Vagina (tissue), 2 donors: ENCODE measurements at regions not wholly inside any gene's neighbourhood (a gene's known extent, or its start where the extent isn't known, plus 50 kb on each side); places are given as distances from the start of the nearest gene placed in this dataset.

Experiments
- POLR2A ChIP-seq, 2 donors: fragments of 450-650 bp; IDR thresholded peaks; one replicate each; pipeline ENCODE4 v1.6.1; 2017; ENCODE audit warnings: antibody characterized with exemption in 2 of 2, mild to moderate bottlenecking in 2 of 2, moderate library complexity in 2 of 2
- POLR2AphosphoS5 ChIP-seq, 2 donors: sonication (generic); formaldehyde crosslinking; IDR thresholded peaks; one replicate each; pipeline ENCODE4 v1.9.0; 2017; ENCODE audit warnings: antibody characterized with exemption in 2 of 2, mild to moderate bottlenecking in 2 of 2, low read depth in 1 of 2; ENCODE audit not compliant: insufficient read depth in 1 of 2
- TF ChIP-seq, protein P1 (sequence below), 3 experiments: fragments of 450-650 bp in 2 of 3; fragments of 200-600 bp in 1 of 3; sonication (generic) in 1 of 3; IDR thresholded peaks; one replicate each; pipeline ENCODE4 v1.5.1; 2017 to 2019; ENCODE audit warnings: antibody characterized with exemption in 3 of 3, mild to moderate bottlenecking in 2 of 3, moderate library complexity in 2 of 3

- TF ChIP-seq, protein P1, sequence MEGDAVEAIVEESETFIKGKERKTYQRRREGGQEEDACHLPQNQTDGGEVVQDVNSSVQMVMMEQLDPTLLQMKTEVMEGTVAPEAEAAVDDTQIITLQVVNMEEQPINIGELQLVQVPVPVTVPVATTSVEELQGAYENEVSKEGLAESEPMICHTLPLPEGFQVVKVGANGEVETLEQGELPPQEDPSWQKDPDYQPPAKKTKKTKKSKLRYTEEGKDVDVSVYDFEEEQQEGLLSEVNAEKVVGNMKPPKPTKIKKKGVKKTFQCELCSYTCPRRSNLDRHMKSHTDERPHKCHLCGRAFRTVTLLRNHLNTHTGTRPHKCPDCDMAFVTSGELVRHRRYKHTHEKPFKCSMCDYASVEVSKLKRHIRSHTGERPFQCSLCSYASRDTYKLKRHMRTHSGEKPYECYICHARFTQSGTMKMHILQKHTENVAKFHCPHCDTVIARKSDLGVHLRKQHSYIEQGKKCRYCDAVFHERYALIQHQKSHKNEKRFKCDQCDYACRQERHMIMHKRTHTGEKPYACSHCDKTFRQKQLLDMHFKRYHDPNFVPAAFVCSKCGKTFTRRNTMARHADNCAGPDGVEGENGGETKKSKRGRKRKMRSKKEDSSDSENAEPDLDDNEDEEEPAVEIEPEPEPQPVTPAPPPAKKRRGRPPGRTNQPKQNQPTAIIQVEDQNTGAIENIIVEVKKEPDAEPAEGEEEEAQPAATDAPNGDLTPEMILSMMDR (IDR thresholded peaks at IDR 0.05) = no peak
- TF ChIP-seq POLR2A (IDR thresholded peaks at IDR 0.05) = no peak
- no peak for TF ChIP-seq POLR2AphosphoS5 (IDR thresholded peaks at IDR 0.05; ENCODE audit: insufficient read depth in 1 of 2, low read depth in 1 of 2)
Measured at GRCh38 chr17:63246344-63246743, 199.8 kb downstream of the CYB561 start.
